ENCODE measurements at regions not wholly inside any gene's neighbourhood (a gene's known extent, or its start where the extent isn't known, plus 50 kb on each side); places are given as distances from the start of the nearest gene placed in this dataset.

DNA sequence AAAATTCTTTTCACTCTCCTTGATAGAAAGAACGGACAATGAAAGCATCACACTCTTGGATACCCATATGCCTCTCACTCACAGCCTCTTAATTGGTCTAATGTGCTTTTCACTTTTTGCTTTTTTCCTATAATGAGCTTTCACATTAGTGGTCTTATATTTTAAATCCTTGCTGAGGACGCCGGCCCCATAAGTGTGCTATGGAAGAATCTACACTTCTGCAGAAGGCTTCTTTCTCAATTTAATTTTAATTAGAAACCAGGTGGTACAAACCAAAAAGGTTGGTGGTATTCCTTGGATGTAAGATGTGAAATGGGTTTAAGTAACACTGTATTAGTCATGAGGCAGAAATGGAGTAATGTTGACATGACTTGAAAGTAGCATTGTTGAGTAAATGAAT, 190.6 kb upstream of the NFIA start:
- Histone ChIP-seq H3F3A (ENCODE audit: insufficient read depth) (no peaks in the 10 kb centered on the region), H3K4me2 (ENCODE audit: low read depth, low read length, poor library complexity, severe bottlenecking) (no peak overlapping the region), H2AFZ (ENCODE audit: low read depth, low read length, severe bottlenecking) (no peak overlapping the region), H3K4me3 (ENCODE audit: insufficient read depth, low read length, poor library complexity, severe bottlenecking) (no peak overlapping the region), H3K36me3 (ENCODE audit: low read length) (no peaks in the 10 kb centered on the region), H3K9ac (ENCODE audit: low read length) (no peak overlapping the region), H3K9me2 (replicated peaks; ENCODE audit: insufficient read depth, low read length) (no peaks in the 10 kb centered on the region), H3K27ac (ENCODE audit: low read depth, low read length) (no peak overlapping the region), H3K79me2 (ENCODE audit: insufficient read depth, low read length) (no peaks in the 10 kb centered on the region), H3K27me3 (ENCODE audit: low read length) (no peaks in the 10 kb centered on the region), H3K9me3 (ENCODE audit: insufficient read depth, low read length) (no peaks in the 10 kb centered on the region), H4K20me1 (ENCODE audit: low read depth, low read length) (no peaks in the 10 kb centered on the region)
- TF ChIP-seq EZH2phosphoT487 (conservative IDR thresholded peaks at IDR 0.05; ENCODE audit: low read length) (no peak), CTCF (IDR thresholded peaks at IDR 0.05; ENCODE audit: insufficient read depth, low read length, poor library complexity, severe bottlenecking) (no peak)

GRCh38 chr1:60891281-60891680, 191.1 kb upstream of the NFIA start:
- H3K9ac ChIP-seq (ENCODE audit: low read length): no peak overlapping the region
- no peaks in the 10 kb centered on the region for H3K9me3 ChIP-seq (ENCODE audit: insufficient read depth, low read length)
- no peak overlapping the region for H3K4me2 ChIP-seq (ENCODE audit: low read depth, low read length, poor library complexity, severe bottlenecking)
- no peak overlapping the region for H3K4me3 ChIP-seq (ENCODE audit: insufficient read depth, low read length, poor library complexity, severe bottlenecking)
- no peaks in the 10 kb centered on the region for H3K79me2 ChIP-seq (ENCODE audit: insufficient read depth, low read length)
- H3K36me3 ChIP-seq (ENCODE audit: low read length): no peaks in the 10 kb centered on the region
- H2AFZ ChIP-seq (ENCODE audit: low read depth, low read length, severe bottlenecking): no peak overlapping the region
- no peak overlapping the region for H3K27ac ChIP-seq (ENCODE audit: low read depth, low read length)
- no peaks in the 10 kb centered on the region for H4K20me1 ChIP-seq (ENCODE audit: low read depth, low read length)
- TF ChIP-seq CTCF (IDR thresholded peaks at IDR 0.05; ENCODE audit: insufficient read depth, low read length, poor library complexity, severe bottlenecking) (no peak), EZH2phosphoT487 (conservative IDR thresholded peaks at IDR 0.05; ENCODE audit: low read length) (no peak)
- H3K9me2 ChIP-seq (replicated peaks; ENCODE audit: insufficient read depth, low read length): no peaks in the 10 kb centered on the region
- H3K27me3 ChIP-seq (ENCODE audit: low read length): no peaks in the 10 kb centered on the region
- H3F3A ChIP-seq (ENCODE audit: insufficient read depth): no peaks in the 10 kb centered on the region

DNA sequence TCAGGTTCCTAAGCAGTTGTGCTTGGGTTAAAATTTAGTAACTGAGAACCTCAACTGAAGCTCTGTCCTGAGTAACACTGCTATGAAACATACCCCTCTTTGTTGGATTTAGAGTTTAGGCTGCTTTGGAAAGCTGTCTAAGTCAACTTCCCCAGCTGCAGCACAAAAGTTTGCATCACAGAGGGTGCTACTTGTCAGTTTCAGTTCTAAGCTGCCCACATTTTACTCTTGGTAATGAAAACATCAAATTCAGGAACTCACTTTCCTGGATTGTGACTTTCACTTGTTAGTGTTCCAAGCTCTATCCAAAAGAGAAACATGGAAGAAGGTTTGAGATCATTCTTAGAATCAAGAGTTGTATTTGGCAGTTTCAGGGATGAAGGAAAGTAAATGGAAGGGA, 191.7 kb upstream of the NFIA start:
- H3K27me3 ChIP-seq (ENCODE audit: low read length): no peaks in the 10 kb centered on the region
- H3K4me3 ChIP-seq (ENCODE audit: insufficient read depth, low read length, poor library complexity, severe bottlenecking): no peak overlapping the region
- H3K4me2 ChIP-seq (ENCODE audit: low read depth, low read length, poor library complexity, severe bottlenecking): no peak overlapping the region
- no peaks in the 10 kb centered on the region for H3K36me3 ChIP-seq (ENCODE audit: low read length)
- no peak overlapping the region for H3K27ac ChIP-seq (ENCODE audit: low read depth, low read length)
- no peaks in the 10 kb centered on the region for H4K20me1 ChIP-seq (ENCODE audit: low read depth, low read length)
- H2AFZ ChIP-seq (ENCODE audit: low read depth, low read length, severe bottlenecking): no peak overlapping the region
- H3K9ac ChIP-seq (ENCODE audit: low read length): no peak overlapping the region
- H3K9me2 ChIP-seq (replicated peaks; ENCODE audit: insufficient read depth, low read length): no peaks in the 10 kb centered on the region
- no peak for TF ChIP-seq CTCF (IDR thresholded peaks at IDR 0.05; ENCODE audit: insufficient read depth, low read length, poor library complexity, severe bottlenecking)
- TF ChIP-seq EZH2phosphoT487 (conservative IDR thresholded peaks at IDR 0.05; ENCODE audit: low read length): no peak
- H3F3A ChIP-seq (ENCODE audit: insufficient read depth): no peaks in the 10 kb centered on the region
- no peaks in the 10 kb centered on the region for H3K79me2 ChIP-seq (ENCODE audit: insufficient read depth, low read length)
- no peaks in the 10 kb centered on the region for H3K9me3 ChIP-seq (ENCODE audit: insufficient read depth, low read length)

DNA sequence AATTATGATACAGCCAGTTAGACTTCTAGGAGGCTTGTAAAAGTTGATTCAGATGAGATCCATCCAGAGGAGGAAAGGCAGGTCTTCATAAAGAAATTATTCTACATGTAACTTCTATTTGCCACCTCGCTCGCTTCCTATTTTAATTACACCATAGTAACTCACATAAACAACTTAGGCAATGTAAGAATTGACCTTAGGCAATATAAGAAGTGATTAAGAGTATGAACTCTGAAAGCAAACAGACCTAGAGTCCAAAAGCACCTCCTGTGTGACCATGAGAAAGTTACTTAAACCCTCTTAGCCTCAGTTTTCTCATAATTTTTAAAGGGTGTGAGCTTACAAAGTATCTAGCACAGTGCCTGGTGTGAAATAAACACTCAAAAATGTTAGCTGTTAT, 192.7 kb upstream of the NFIA start:
- H3K9ac ChIP-seq (ENCODE audit: low read length): no peak overlapping the region
- H4K20me1 ChIP-seq (ENCODE audit: low read depth, low read length): no peaks in the 10 kb centered on the region
- no peak overlapping the region for H3K4me2 ChIP-seq (ENCODE audit: low read depth, low read length, poor library complexity, severe bottlenecking)
- H3K9me3 ChIP-seq (ENCODE audit: insufficient read depth, low read length): no peaks in the 10 kb centered on the region
- H3K27ac ChIP-seq (ENCODE audit: low read depth, low read length): no peak overlapping the region
- H3K27me3 ChIP-seq (ENCODE audit: low read length): no peaks in the 10 kb centered on the region
- H3F3A ChIP-seq (ENCODE audit: insufficient read depth): no peaks in the 10 kb centered on the region
- no peak overlapping the region for H2AFZ ChIP-seq (ENCODE audit: low read depth, low read length, severe bottlenecking)
- H3K36me3 ChIP-seq (ENCODE audit: low read length): no peaks in the 10 kb centered on the region
- H3K9me2 ChIP-seq (replicated peaks; ENCODE audit: insufficient read depth, low read length): no peaks in the 10 kb centered on the region
- TF ChIP-seq CTCF (IDR thresholded peaks at IDR 0.05; ENCODE audit: insufficient read depth, low read length, poor library complexity, severe bottlenecking) (no peak), EZH2phosphoT487 (conservative IDR thresholded peaks at IDR 0.05; ENCODE audit: low read length) (no peak)
- H3K79me2 ChIP-seq (ENCODE audit: insufficient read depth, low read length): no peaks in the 10 kb centered on the region
- no peak overlapping the region for H3K4me3 ChIP-seq (ENCODE audit: insufficient read depth, low read length, poor library complexity, severe bottlenecking)

Data from SU-DHL-6 (cell line).